ENCODE measurements at regions not wholly inside any gene's neighbourhood (a gene's known extent, or its start where the extent isn't known, plus 50 kb on each side); places are given as distances from the start of the nearest gene placed in this dataset.

DNA sequence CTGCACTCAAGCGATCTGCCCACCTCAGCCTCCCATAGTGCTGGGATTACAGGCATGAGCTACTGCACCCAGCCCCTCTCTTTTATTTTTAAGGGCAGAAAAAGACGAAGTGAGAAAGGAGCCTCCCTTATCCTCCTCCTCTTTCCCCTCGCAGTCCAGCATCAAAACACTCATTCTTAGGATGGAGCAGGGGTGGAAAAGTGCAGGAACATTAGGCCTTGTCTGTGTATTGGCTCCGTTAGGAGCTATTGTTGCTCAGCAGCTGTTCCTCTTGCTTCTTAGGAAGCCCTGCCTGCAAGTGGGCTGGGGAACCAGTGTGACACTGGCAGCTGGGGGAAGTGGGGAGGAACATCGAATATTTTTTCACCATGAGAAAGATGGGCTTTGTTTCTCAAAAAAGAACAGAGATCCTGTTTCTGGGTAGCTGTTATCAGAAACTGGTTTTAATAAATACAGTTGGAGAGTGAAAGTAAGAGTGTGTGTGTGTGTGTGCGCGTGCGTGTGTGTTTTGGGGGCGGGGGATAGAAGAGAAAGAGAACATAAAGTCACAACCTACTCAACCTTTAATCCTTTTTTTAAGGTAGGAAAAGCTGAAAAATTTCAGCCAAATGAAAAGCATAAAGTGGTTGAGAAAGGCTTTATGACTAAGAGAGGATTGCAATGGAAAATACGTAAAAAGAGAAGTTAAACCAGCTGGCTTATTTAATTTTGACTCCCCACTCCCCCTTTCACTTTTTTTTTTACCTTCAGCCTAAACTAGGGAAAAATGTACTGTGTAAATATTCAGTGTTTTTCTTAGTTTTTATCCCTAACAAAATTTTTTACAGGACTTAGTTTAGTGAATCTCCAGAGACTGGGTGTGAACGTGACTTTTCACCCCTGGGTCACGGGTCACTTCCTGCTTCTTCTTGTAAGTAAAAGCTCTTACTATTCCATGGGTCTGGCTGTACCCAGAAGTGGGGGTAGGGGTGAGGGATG is 197.2 kb upstream of the PLEKHG7 start:
- Mint-ChIP-seq H3K4me3 (peak overlapping the region; percentile 78), H3K27me3 (no peaks in the 10 kb centered on the region), H3K27ac (peak overlapping the region; percentile 82), H3K36me3 (no peaks in the 10 kb centered on the region), H3K4me1 (ENCODE audit: unreplicated experiment) (peaks cover 33% of the 10 kb centered on the region), H3K9me3 (no peaks in the 10 kb centered on the region)
- DNase-seq (ENCODE audit: extremely low spot score, unreplicated experiment) = no peak
- TF ChIP-seq, protein P1, sequence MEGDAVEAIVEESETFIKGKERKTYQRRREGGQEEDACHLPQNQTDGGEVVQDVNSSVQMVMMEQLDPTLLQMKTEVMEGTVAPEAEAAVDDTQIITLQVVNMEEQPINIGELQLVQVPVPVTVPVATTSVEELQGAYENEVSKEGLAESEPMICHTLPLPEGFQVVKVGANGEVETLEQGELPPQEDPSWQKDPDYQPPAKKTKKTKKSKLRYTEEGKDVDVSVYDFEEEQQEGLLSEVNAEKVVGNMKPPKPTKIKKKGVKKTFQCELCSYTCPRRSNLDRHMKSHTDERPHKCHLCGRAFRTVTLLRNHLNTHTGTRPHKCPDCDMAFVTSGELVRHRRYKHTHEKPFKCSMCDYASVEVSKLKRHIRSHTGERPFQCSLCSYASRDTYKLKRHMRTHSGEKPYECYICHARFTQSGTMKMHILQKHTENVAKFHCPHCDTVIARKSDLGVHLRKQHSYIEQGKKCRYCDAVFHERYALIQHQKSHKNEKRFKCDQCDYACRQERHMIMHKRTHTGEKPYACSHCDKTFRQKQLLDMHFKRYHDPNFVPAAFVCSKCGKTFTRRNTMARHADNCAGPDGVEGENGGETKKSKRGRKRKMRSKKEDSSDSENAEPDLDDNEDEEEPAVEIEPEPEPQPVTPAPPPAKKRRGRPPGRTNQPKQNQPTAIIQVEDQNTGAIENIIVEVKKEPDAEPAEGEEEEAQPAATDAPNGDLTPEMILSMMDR (conservative IDR thresholded peaks at IDR 0.05) = no peak

DNA sequence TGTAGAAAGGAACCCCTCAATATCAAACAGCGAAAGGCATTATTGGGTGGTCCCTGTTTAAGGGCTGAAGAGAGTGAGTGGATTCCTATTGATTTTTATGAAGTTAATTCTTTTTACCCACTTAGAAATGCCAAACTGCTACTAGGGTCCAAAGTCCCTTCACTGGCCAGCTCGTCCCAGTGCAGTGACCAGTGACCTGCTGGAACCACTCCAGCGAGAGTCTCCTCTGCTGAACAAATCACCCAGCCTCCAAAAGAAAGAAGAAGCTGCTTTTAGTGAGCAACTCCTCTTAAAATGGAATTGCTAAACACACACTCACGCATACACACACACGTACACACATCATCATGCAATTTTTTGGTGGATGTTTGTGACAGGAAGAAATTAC is 198.2 kb upstream of the PLEKHG7 start:
- Mint-ChIP-seq H3K27me3 (no peaks in the 10 kb centered on the region), H3K4me1 (ENCODE audit: unreplicated experiment) (peaks cover 33% of the 10 kb centered on the region), H3K9me3 (no peaks in the 10 kb centered on the region), H3K27ac (no peak overlapping the region), H3K4me3 (no peak overlapping the region), H3K36me3 (no peaks in the 10 kb centered on the region)
- no peak for DNase-seq (ENCODE audit: extremely low spot score, unreplicated experiment)
- TF ChIP-seq, protein P1 (conservative IDR thresholded peaks at IDR 0.05) = no peak

DNA sequence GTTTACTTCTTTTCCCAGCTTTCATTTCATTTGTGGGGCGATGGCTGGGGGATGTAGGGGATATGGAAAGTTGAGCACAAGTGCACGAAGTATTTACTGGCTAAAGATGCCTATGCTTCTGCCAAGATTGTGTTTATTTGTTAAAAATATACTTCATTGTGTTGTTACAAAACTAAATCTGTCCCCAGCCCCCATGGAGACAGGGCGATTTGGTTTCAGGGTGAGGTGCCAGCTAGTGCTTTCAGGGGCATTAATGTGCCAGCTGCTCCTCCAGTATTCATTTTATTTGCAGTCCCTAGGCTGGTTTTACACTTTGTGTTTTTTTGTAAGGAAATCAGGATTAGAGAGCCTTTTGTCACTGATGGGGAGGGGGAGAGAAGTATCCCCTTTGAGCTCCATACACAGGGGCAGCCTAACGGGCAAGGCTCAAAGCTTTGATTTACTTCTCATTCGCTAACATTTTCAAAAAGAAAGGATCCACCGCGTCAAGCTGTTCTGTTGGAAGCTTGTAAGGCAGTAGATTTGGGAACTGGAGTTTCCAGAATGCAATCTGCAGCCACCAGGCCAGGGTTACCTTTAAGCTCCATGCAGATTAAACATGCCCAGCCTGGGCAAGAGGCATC is 198.7 kb upstream of the PLEKHG7 start:
- no peak overlapping the region for H3K4me3 Mint-ChIP-seq
- DNase-seq (ENCODE audit: extremely low spot score, unreplicated experiment) = no peak
- H3K36me3 Mint-ChIP-seq = no peaks in the 10 kb centered on the region
- H3K27ac Mint-ChIP-seq = no peak overlapping the region
- TF ChIP-seq, protein P1 (conservative IDR thresholded peaks at IDR 0.05) = no peak
- H3K4me1 Mint-ChIP-seq (ENCODE audit: unreplicated experiment) = peaks cover 33% of the 10 kb centered on the region
- H3K27me3 Mint-ChIP-seq = no peaks in the 10 kb centered on the region
- H3K9me3 Mint-ChIP-seq = no peaks in the 10 kb centered on the region

DNA sequence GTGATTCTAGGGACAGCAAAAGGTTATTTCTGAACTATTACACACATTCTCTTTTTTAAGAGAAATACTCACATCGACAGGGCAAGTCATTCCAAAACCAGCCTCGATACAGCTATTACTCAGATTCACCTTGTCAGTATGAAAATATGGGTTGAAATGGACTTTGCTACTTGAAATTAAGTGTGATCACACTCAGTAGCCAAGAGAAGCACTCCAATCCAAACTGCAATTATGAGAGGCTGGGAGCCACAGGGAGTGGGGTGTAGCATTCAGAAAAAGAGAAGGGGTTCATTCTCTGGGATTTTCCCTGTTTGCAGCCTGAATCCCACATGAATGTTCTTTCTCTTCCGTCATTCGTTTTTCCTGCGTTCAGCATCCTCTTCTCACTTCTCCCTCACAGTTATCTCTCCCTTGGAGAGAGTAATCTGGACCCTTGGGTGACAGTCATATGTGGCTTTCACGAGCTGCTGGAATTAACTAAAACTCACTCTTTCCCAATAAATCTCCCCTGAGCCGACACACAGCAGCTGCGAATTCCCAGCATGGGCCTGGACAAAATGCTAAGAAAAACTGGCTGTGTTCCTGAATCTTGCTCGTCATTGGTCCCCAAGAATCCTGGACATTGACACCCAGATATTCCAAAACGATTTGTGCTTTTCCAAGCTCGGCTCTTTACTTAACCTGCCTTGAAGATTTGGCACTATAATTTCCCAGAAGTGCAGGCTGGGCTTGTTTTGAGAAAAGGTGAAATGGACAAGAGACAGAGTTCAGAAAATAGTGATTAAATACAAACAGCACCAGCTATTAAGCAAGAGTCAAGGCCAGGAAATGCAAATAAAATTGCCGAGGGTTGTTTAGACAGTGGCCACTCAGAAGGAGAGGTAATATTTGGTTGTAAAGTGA is 199.5 kb upstream of the PLEKHG7 start:
- DNase-seq (ENCODE audit: extremely low spot score, unreplicated experiment) = no peak
- H3K4me3 Mint-ChIP-seq = no peak overlapping the region
- H3K27me3 Mint-ChIP-seq = no peaks in the 10 kb centered on the region
- H3K4me1 Mint-ChIP-seq (ENCODE audit: unreplicated experiment) = peaks cover 33% of the 10 kb centered on the region
- TF ChIP-seq, protein P1 (conservative IDR thresholded peaks at IDR 0.05) = no peak
- no peak overlapping the region for H3K27ac Mint-ChIP-seq
- no peaks in the 10 kb centered on the region for H3K9me3 Mint-ChIP-seq
- H3K36me3 Mint-ChIP-seq = no peaks in the 10 kb centered on the region

DNA sequence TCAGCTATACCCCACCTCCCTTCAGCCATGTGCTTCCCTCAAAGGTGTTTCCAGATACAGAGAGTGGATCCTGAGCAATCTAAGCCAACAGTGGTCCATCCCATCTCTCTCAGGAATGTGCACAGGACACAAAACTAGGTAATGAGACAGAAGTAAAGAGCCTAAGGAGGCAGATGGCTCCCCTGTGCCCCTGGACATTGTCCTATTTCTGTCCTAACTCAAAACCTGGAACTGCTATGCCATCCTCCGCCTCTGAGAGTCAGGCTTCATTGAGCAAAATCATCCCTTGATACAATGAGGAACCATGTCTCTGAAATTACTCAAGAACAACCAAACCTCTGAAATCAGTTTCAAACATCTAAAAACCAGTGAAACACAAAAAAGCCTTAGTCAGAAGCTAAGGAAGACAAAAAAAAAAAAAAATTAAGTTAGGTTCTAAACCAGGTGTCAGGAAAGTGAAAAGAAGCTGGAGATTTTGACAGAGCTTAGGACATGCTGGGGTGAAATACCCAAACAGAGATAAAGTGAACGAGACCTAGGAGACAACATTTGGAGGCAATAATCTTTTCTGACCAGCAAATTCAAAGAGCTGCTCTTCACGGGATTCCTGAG is 200.3 kb upstream of the PLEKHG7 start:
- TF ChIP-seq, protein P1 (conservative IDR thresholded peaks at IDR 0.05) = peak; percentile 50
- peaks cover 33% of the 10 kb centered on the region for H3K4me1 Mint-ChIP-seq (ENCODE audit: unreplicated experiment)
- H3K9me3 Mint-ChIP-seq = no peaks in the 10 kb centered on the region
- no peaks in the 10 kb centered on the region for H3K27me3 Mint-ChIP-seq
- no peak overlapping the region for H3K4me3 Mint-ChIP-seq
- DNase-seq (ENCODE audit: extremely low spot score, unreplicated experiment) = no peak
- no peak overlapping the region for H3K27ac Mint-ChIP-seq
- no peaks in the 10 kb centered on the region for H3K36me3 Mint-ChIP-seq

Measured in type B pancreatic cell (in vitro differentiated cells).